NCI-H128 (cell line): ENCODE measurements at regions not wholly inside any gene's neighbourhood (a gene's known extent, or its start where the extent isn't known, plus 50 kb on each side); places are given as distances from the start of the nearest gene placed in this dataset.
"Not testable (repeated sequence)": the region's sequence is repeated elsewhere in the genome, so short reads cannot be mapped to it uniquely, and the experiment has no call there.

Experiments
- DNase-seq: peaks from one replicate; lab custom pipeline; 2025; ENCODE audit not compliant: unreplicated experiment; lab: John Stamatoyannopoulos, UW

- DNase-seq: no peak
These were observed 155.2 kb downstream of the FOXD2 start for GRCh38 chr1:47593013-47593568.

GRCh38 chr1:47593598-47594285 lies 155.9 kb downstream of the FOXD2 start:
- no peak for DNase-seq

- DNase-seq: no peak
These were observed 156.8 kb downstream of the FOXD2 start for GRCh38 chr1:47594627-47595026.

GRCh38 chr1:47596328-47596727 lies 158.5 kb downstream of the FOXD2 start:
- DNase-seq: no peak

GRCh38 chr1:47598357-47598756 lies 160.5 kb downstream of the FOXD2 start:
- no peak for DNase-seq

- DNase-seq: no peak
These were observed 161.9 kb downstream of the FOXD2 start for GRCh38 chr1:47599777-47600176.

- not testable (repeated sequence) for DNase-seq
These were observed 164.6 kb downstream of the FOXD2 start for GRCh38 chr1:47602491-47602890.

- not testable (repeated sequence) for DNase-seq
These were observed 167.0 kb downstream of the FOXD2 start for GRCh38 chr1:47604869-47605268.

GRCh38 chr1:47608296-47608875 lies 170.5 kb downstream of the FOXD2 start:
- DNase-seq: no peak

GRCh38 chr1:47611992-47612391 lies 174.1 kb downstream of the FOXD2 start:
- no peak for DNase-seq

- no peak for DNase-seq
These were observed 175.0 kb downstream of the FOXD2 start for GRCh38 chr1:47612819-47613218.

- no peak for DNase-seq
These were observed 178.2 kb downstream of the FOXD2 start for GRCh38 chr1:47616036-47616435.

GRCh38 chr1:47616906-47617305 lies 179.1 kb downstream of the FOXD2 start:
- no peak for DNase-seq

- no peak for DNase-seq
These were observed 179.8 kb downstream of the FOXD2 start for GRCh38 chr1:47617381-47618221.

- DNase-seq: no peak
These were observed 180.4 kb downstream of the FOXD2 start for GRCh38 chr1:47618222-47618720.

- DNase-seq: no peak
These were observed 181.0 kb downstream of the FOXD2 start for GRCh38 chr1:47618830-47619229.

- DNase-seq: no peak
These were observed 183.6 kb downstream of the FOXD2 start for GRCh38 chr1:47621483-47621882.

GRCh38 chr1:47621977-47622376 lies 184.1 kb downstream of the FOXD2 start:
- DNase-seq: no peak

GRCh38 chr1:47622776-47623556 lies 185.1 kb downstream of the FOXD2 start:
- no peak for DNase-seq

GRCh38 chr1:47623557-47623940 lies 185.7 kb downstream of the FOXD2 start:
- DNase-seq: no peak

- DNase-seq: no peak
These were observed 186.7 kb downstream of the FOXD2 start for GRCh38 chr1:47624531-47624930.
